ENCODE measurements at regions not wholly inside any gene's neighbourhood (a gene's known extent, or its start where the extent isn't known, plus 50 kb on each side); places are given as distances from the start of the nearest gene placed in this dataset.

DNA sequence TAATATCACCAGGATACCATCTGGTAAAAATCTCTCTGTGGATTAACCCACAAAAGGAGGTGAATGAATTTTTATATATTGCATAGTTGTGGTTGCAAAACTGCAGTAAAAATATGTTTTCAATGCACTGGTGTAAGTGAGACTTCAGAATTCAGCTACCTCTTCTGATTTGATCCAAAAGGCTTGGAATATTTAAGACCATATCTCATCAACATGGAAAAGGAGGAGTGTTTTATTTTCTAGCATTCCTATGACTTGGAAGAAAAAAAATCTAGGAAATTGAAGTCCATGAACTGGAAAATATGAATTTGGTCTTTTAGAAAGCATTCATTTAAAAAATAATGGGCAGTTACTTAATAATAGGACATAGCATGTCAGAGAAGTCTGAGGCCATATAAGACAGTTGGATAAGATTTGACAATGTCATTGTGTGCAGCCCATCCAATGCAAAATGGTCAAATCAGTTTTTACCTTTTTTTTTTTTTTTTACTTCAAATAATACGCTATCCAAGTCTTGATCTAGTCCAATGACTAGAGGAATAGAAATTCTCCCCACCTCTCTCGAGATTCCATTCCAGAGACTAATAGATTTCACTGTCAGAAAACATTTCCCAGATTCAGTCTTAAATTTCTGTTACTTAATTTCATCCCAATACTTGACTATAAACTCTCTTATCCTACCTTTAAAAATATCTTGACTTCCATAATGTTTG lies 364.9 kb upstream of the PMFBP1 start:
- TF ChIP-seq POLR2A (IDR thresholded peaks at IDR 0.05), result no peak
- TF ChIP-seq, protein P1, sequence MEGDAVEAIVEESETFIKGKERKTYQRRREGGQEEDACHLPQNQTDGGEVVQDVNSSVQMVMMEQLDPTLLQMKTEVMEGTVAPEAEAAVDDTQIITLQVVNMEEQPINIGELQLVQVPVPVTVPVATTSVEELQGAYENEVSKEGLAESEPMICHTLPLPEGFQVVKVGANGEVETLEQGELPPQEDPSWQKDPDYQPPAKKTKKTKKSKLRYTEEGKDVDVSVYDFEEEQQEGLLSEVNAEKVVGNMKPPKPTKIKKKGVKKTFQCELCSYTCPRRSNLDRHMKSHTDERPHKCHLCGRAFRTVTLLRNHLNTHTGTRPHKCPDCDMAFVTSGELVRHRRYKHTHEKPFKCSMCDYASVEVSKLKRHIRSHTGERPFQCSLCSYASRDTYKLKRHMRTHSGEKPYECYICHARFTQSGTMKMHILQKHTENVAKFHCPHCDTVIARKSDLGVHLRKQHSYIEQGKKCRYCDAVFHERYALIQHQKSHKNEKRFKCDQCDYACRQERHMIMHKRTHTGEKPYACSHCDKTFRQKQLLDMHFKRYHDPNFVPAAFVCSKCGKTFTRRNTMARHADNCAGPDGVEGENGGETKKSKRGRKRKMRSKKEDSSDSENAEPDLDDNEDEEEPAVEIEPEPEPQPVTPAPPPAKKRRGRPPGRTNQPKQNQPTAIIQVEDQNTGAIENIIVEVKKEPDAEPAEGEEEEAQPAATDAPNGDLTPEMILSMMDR (IDR thresholded peaks at IDR 0.05 in 8 of 11, conservative IDR thresholded peaks at IDR 0.05 in 3 of 11), result no peak
- DNase-seq, result no peak
- Histone ChIP-seq H3K27ac (no peak overlapping the region), H3K36me3 (no peaks in the 10 kb centered on the region), H3K27me3 (replicated peaks in 1 of 7) (no peaks in the 10 kb centered on the region), H3K4me1 (no peaks in the 10 kb centered on the region), H3K4me3 (no peak overlapping the region), H3K9me3 (no peaks in the 10 kb centered on the region)
- WGBS, 5 donors, result 66 to 95% (median 91%) methylated on average over 2 of the region's 2 CpGs
- intact Hi-C loops (cut with DNase I; ENCODE audit: low total_unique reads), result no loop called here

DNA sequence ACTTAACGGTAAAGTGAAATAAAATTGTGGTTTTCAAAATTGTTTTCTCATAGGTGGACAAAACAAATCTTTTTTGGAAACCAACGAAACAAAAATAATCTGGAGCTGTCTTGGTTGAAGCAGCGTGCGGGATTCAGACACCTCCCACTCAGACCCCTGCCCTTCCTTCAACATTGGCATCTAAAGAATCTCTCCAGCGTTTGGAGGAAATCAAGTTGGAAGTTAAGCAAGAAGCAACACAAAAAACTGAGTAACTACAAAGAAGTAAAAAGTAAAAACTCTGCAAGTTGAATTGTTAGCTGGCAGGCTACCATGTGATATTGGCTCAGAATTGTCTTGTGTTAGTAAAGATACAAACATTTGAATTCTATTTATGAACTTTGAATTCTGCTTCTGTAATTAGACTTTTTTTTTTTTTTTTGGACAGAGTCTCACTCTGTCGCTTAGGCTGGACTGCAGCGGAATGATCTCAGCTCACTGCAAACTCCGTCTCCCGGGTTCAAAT lies 361.0 kb upstream of the PMFBP1 start:
- intact Hi-C loops (cut with DNase I; ENCODE audit: low total_unique reads), result no loop called here
- Histone ChIP-seq H3K27ac (no peak overlapping the region), H3K27me3 (replicated peaks in 1 of 7) (no peaks in the 10 kb centered on the region), H3K4me3 (no peak overlapping the region), H3K9me3 (peaks cover 0 to 3% (median 0%) of the 10 kb centered on the region in 8 donors), H3K36me3 (no peaks in the 10 kb centered on the region), H3K4me1 (no peaks in the 10 kb centered on the region)
- TF ChIP-seq, protein P1 (IDR thresholded peaks at IDR 0.05 in 8 of 11, conservative IDR thresholded peaks at IDR 0.05 in 3 of 11), result no peak
- TF ChIP-seq POLR2AphosphoS5 (IDR thresholded peaks at IDR 0.05) (no peak), POLR2A (IDR thresholded peaks at IDR 0.05) (no peak)
- DNase-seq, result no peak
- WGBS, 5 donors, result 79 to 84% (median 83%) methylated on average over 9 of the region's 9 CpGs

DNA sequence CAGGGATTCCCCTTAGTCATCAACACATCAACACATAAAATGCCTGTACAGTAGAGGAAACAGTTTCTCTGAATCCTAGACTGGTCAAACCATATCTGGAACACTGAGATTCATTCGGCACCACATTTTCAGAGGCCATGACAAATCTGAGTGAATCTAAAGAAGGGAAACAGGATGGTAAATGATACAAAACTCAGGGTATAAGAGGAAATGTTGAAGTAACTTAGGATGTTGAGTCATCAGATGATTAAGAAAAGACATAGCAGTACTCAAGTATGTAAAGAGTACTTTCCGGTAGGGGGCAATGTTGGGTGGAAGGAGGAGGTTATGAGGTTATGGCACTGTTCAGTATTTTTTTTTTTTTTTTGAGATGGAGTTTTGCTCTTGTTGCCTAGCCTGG lies 358.5 kb upstream of the PMFBP1 start:
- H3K36me3 ChIP-seq, result no peaks in the 10 kb centered on the region
- no peak for DNase-seq
- H3K27ac ChIP-seq, result no peak overlapping the region
- no peaks in the 10 kb centered on the region for H3K27me3 ChIP-seq (replicated peaks in 1 of 7)
- H3K4me1 ChIP-seq, result no peaks in the 10 kb centered on the region
- intact Hi-C loops (cut with DNase I; ENCODE audit: low total_unique reads), result no loop called here
- peaks cover 0 to 6% (median 0%) of the 10 kb centered on the region in 8 donors for H3K9me3 ChIP-seq
- no peak for TF ChIP-seq POLR2A (IDR thresholded peaks at IDR 0.05)
- no peak for TF ChIP-seq POLR2AphosphoS5 (IDR thresholded peaks at IDR 0.05)
- TF ChIP-seq, protein P1 (IDR thresholded peaks at IDR 0.05 in 8 of 11, conservative IDR thresholded peaks at IDR 0.05 in 3 of 11), result no peak
- 80 to 92% (median 87%) methylated on average over 2 of the region's 2 CpGs for WGBS, 5 donors
- H3K4me3 ChIP-seq, result no peak overlapping the region

DNA sequence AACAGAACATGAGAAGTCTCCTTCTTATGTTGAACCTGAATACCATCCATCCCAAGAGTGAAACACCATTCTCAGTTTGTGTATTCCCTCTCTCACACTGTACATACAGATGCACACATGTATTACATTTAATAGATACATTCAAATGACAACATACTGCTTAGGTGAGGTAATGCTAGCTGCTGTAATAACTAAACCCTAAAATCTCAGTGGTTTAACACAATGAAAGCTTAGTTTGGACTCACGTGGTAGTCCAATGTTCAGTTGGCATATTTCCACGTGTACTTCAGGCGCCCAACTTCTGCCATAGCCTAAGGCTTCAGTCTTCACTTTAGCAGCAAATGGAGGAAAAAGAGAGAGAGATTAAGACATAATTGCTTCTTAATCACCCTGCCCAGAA lies 351.1 kb upstream of the PMFBP1 start:
- intact Hi-C loops (cut with DNase I; ENCODE audit: low total_unique reads), result no loop called here
- Histone ChIP-seq H3K4me3 (no peak overlapping the region), H3K27me3 (replicated peaks in 1 of 7) (no peaks in the 10 kb centered on the region), H3K9me3 (peaks cover 5 to 42% (median 24%) of the 10 kb centered on the region in 8 donors), H3K27ac (no peak overlapping the region), H3K4me1 (no peaks in the 10 kb centered on the region), H3K36me3 (peaks cover 0 to 11% (median 0%) of the 10 kb centered on the region in 6 donors)
- no peak for DNase-seq
- 93 to 99% (median 96%) methylated on average over 3 of the region's 3 CpGs for WGBS, 5 donors
- TF ChIP-seq POLR2A (IDR thresholded peaks at IDR 0.05) (no peak), POLR2AphosphoS5 (IDR thresholded peaks at IDR 0.05) (no peak)
- TF ChIP-seq, protein P1 (IDR thresholded peaks at IDR 0.05 in 8 of 11, conservative IDR thresholded peaks at IDR 0.05 in 3 of 11), result no peak
